HG02943 (cell line): ENCODE measurements at regions not wholly inside any gene's neighbourhood (a gene's known extent, or its start where the extent isn't known, plus 50 kb on each side); places are given as distances from the start of the nearest gene placed in this dataset.
"Not testable (repeated sequence)": the region's sequence is repeated elsewhere in the genome, so short reads cannot be mapped to it uniquely, and the experiment has no call there.

Experiments
- ATAC-seq: cut with Tn5 transposase; IDR thresholded peaks from one replicate; pipeline ENCODE4 v1.9.1; 2021; ENCODE audit warnings: mild to moderate bottlenecking, low read depth, moderate library complexity; ENCODE audit not compliant: unreplicated experiment

GRCh38 chr1:177442584-177442983 lies 271.8 kb downstream of the BRINP2 start:
- no peak for ATAC-seq

- no peak for ATAC-seq
Observed at GRCh38 chr1:177441281-177441680, 270.5 kb downstream of the BRINP2 start.

- ATAC-seq = no peak
Observed at GRCh38 chr1:177440821-177441220, 270.1 kb downstream of the BRINP2 start.

- ATAC-seq = no peak
Observed at GRCh38 chr1:177439301-177439700, 268.5 kb downstream of the BRINP2 start.

GRCh38 chr1:177435364-177435763 lies 264.6 kb downstream of the BRINP2 start:
- ATAC-seq = no peak

GRCh38 chr1:177432897-177433296 lies 262.1 kb downstream of the BRINP2 start:
- no peak for ATAC-seq

- no peak for ATAC-seq
Observed at GRCh38 chr1:177431123-177431522, 260.4 kb downstream of the BRINP2 start.

- no peak for ATAC-seq
Observed at GRCh38 chr1:177429234-177429633, 258.5 kb downstream of the BRINP2 start.

- ATAC-seq = no peak
Observed at GRCh38 chr1:177427811-177428210, 257.1 kb downstream of the BRINP2 start.

GRCh38 chr1:177426497-177426896 lies 255.7 kb downstream of the BRINP2 start:
- no peak for ATAC-seq

- ATAC-seq = no peak
Observed at GRCh38 chr1:177425199-177425598, 254.4 kb downstream of the BRINP2 start.

GRCh38 chr1:177424744-177425143 lies 254.0 kb downstream of the BRINP2 start:
- no peak for ATAC-seq

GRCh38 chr1:177423090-177423489 lies 252.3 kb downstream of the BRINP2 start:
- no peak for ATAC-seq

GRCh38 chr1:177413982-177414596 lies 243.3 kb downstream of the BRINP2 start:
- ATAC-seq = no peak

GRCh38 chr1:177411381-177411780 lies 240.6 kb downstream of the BRINP2 start:
- ATAC-seq = no peak

- ATAC-seq = no peak
Observed at GRCh38 chr1:177410179-177410766, 239.5 kb downstream of the BRINP2 start.

GRCh38 chr1:177406323-177406722 lies 235.6 kb downstream of the BRINP2 start:
- ATAC-seq = not testable (repeated sequence)

GRCh38 chr1:177392336-177392735 lies 221.6 kb downstream of the BRINP2 start:
- ATAC-seq = no peak

GRCh38 chr1:177385760-177386698 lies 215.3 kb downstream of the BRINP2 start:
- no peak for ATAC-seq

GRCh38 chr1:177384461-177384860 lies 213.7 kb downstream of the BRINP2 start:
- ATAC-seq = no peak

GRCh38 chr1:177383715-177384114 lies 213.0 kb downstream of the BRINP2 start:
- ATAC-seq = no peak
